Stimulated activated CD4-positive, alpha-beta T cell treated with anti-CD3 and anti-CD28 coated beads, Interleukin-2, amount 100 ng/mL, for 48 hours (primary cell): ENCODE measurements at regions not wholly inside any gene's neighbourhood (a gene's known extent, or its start where the extent isn't known, plus 50 kb on each side); places are given as distances from the start of the nearest gene placed in this dataset.
"Not testable (repeated sequence)": the region's sequence is repeated elsewhere in the genome, so short reads cannot be mapped to it uniquely, and the experiment has no call there.

Source experiments
- DNase-seq, 2 donors: peaks; one replicate each; pipeline ENCODE4 v3.0.0-alpha.2; 2020

DNA sequence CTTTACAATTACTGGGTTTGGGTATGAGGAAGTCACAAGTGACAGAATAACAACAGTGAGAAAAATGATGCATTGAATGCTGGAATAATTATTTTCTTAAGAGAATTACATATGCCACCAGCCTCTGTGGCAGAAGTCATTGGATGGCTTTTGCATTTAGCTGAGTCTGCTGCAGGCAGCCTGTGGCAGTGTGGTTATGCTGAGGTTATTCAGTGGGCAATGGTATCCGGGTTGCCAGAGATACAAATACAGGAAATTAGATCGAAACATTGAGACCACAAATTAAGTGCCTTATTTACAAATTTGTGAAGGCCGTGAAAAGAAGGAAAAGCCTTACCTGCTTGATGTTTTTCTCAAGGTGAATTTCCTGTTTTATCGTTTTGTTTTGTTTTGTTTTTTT lies 1050.0 kb downstream of the GALC start:
- DNase-seq = no peak

DNA sequence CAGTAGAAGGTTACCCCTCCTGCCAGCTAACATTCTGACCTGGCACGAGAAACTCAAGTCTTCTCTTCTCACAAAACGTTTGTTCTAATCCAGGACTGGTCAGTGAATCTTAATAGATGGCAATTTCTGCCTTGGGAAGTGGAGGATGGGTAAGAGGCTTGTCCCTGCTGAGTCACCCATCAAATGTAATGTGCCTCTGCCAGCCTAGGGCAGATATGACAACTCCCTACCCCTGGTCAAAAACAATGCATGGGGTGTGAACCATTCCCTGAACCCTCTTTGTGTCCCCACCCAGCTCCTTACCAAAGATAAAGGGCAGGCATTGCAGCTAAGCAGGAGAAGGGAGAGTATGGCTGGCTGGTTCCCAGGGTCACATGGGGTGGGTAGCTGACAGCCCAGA lies 1052.9 kb downstream of the GALC start:
- no peak for DNase-seq

DNA sequence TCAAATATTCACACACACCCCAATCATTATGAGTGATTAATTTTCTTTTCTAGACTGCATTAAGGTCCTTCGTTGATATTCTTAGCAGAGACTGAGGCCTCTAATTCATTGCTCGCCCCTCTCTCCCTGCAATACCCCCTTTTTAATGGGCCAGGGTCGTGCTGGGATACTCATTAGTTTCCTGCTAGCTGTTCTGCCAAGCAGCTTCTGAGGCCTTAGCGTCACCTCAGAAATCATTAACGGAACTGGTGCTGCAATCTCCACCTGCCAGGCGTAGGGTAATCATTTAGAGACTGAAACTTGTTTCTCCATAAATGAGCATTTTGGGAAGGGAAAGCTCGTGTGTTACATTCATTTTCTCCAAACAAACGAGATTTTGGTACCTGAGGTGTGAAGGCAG lies 1054.7 kb downstream of the GALC start:
- DNase-seq = no peak

DNA sequence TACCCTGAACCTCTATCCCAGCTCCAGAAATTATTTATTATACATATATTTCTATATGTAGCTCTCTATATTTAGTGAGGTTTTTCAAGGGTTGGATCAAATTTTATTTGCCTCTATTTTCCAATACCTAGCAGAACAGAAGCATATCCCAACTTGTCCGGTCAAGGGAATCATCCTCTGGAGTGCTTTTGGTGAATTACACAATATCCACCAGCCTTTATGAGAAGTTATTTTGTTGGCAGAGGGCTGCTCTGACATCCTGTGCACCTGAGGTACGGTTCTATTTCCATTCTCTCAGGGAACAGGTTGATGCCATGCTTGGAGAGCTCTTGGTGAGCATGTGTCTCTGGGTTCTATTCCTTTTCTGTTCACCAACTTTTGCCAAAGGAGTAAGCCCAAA lies 1056.4 kb downstream of the GALC start:
- DNase-seq = no peak

DNA sequence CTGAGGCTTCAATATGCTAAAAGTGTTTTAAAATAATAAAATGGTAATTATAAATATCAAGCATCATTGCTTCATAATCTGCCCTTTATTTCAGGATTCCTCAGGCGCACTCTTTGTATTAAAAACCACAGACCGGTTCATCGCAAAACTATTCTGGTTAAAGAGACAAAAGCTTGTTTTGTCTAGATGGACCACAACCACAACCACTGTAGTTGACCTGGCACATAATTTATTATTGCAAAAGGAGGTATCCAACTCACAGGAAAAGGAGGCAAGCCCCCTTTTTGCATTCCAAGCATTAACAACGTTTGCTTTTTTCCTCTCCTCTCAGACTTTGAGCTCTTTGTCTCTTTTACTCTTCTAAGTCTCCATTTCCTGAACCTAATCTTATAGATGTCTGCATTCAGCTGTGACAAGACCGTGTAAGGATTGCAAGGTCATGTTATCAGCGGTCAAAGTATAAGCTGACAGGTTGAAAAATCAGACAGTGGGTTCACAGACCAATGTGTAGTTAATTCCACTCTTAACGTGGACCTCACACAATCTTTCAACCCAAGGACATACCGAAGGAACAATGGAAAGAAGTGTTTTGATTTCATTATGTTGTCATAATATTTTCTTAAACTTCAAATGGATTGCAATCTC lies 1057.6 kb downstream of the GALC start:
- DNase-seq = no peak

DNA sequence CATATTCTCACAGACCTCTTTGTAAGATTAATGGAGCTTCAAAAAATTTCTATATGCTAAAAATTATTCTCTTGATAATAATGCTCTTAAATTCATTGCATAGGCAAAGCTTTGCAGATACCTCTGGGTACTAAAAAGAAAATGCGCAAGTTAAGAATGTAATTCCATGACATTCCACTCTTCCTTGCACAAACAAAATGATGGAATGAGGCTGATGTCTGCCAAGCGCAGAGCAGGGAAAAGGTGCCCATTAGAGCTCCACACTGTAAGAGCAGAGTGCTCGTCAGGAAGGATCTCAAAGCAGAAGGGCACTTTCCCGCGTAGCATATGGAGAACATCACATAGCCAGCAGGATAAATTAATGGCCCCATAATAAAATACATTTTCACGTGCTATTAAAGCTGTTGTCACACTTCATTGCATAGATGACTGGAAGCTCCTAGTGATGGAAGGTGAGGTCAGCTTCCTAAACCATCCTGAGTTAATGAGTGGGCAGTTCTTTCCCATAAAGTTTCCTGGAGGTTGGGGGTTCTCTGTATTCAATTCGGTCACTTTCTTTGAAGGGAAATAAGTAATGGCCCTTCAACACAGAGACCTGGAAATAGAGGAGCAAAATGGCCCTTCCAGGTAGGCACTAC lies 1058.9 kb downstream of the GALC start:
- DNase-seq = no peak

DNA sequence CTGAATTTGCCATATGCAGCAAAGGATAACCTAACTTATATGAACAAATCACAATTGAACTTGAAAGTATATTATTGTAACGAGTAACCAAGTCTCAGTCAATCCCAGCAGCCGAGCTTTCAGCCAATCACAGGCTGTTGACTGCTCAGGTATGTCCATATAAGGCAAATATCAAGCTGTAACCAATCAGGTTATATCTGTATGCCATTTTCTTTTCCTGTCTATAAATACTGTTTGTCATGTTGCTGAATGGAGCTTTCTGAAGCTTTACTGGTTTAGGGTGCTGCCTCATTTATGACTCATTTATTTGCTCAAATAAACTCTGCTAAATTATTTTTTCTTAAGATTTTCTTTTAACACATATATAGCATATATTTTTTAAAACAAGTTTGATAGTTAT lies 1059.5 kb downstream of the GALC start:
- DNase-seq = no peak

DNA sequence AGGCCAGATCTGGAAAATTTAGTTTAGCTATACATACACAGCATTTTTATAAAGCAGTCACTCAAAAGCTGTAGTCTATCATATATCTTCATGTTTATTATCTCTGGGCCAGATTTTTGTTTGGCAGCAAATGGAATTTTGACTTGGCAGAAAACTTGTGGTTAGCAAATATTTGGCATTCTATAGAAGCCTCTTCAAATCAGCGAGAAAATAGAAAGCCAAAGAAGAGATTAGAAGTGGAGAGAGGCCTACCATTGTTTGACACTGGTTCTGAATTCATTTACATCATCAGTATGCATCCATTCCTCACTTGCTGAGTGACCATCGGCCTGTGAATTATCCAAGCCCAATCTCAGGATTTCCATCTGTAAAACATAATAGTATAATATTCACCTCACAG lies 1077.6 kb downstream of the GALC start:
- no peak for DNase-seq

DNA sequence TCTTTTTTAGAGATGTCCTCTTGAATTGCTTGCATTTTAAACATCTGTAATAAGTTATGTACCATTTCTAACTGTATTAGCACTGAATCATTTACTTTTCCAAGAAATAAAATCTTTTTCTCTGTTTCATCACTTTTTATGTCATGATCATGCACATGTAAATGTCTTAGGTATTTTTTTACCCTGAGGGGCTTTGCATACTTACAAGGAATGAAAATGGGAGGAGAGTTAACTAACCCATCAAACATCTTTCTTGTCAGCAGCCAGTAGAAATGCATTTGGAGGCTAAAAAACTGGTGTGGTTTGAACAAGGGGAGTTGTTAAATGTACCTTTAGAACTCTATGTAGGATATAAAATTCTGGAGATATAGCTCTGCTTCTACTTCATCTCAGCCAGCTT lies 1080.3 kb downstream of the GALC start:
- no peak for DNase-seq

DNA sequence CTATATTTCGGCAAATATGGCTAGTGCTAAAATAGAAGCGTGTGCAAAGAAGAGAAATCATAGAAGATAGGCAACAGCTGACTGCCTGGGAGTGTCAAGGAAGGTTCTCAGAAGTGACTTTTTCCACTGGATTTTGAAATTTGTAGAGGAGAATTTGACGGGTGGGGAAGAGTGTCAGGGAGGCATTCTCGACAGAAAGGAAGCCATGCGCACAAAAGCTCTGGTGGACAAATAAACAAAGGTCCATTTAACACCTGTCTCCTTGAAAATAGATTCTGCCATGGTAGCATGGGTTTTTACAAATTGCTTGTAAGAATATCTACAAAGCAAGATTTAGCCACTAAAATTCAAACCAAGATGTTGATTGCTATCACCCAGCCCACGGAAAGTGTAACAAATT lies 1081.5 kb downstream of the GALC start:
- no peak for DNase-seq

DNA sequence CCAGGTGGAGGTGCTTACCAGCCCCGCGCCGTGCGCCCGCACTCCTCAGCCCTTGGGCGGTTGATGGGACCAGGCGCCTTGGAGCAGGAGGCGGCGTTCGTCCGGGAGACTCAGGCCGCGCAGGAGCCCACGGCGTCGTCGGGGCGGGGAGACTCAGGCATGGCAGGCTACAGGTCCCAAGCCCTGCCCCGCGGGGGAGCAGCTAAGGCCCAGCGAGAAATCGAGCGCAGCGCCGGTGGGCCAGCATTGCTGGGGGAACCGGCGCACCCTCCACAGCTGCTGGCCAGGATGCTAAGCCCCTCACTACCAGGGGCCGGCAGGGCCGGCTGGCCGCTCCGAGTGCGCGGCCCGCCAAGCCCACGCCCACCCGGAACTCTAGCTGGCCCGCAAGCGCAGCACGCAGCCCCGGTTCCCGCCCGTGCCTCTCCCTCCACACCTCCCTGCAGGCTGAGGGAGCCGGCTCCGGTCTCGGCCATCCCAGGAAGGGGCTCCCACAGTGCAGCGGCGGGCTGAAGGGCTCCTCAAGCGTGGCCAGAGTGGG lies 1087.5 kb downstream of the GALC start:
- DNase-seq = not testable (repeated sequence)

DNA sequence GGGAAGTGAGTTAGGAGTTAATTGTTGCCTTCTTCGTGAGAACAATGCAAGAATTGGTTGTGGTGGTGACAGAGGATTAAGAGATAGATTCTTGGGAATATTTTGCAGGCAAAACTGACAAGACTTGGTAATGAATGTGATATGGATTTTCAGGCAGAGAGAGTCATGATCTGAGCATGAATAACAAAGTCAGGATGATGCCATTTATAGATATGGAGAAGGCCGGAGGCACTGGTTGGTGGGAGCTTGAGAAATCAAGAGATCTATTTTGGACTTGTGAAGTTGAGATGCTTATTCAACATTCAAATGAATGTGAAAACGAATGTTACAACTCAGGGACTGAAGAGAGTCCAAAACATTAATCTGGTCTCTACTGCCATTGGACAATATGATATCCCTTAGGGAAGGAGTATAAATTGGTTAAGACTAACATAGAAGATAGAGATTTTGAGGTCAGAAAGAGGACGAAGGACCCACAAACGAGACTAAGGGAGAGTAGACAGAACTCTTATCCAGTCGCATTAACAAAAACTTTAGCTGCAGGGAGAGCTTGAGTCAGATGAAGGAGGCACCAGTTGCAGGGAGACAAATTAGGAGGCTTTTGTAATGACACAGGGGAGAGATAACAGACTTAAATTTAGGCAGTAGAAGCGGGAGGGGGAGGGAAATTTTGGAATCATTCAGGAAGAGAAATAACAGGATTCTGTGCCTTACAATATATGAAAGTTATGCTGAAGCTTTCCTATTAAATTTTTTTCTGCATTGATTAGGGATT lies 1090.6 kb downstream of the GALC start:
- DNase-seq = no peak

DNA sequence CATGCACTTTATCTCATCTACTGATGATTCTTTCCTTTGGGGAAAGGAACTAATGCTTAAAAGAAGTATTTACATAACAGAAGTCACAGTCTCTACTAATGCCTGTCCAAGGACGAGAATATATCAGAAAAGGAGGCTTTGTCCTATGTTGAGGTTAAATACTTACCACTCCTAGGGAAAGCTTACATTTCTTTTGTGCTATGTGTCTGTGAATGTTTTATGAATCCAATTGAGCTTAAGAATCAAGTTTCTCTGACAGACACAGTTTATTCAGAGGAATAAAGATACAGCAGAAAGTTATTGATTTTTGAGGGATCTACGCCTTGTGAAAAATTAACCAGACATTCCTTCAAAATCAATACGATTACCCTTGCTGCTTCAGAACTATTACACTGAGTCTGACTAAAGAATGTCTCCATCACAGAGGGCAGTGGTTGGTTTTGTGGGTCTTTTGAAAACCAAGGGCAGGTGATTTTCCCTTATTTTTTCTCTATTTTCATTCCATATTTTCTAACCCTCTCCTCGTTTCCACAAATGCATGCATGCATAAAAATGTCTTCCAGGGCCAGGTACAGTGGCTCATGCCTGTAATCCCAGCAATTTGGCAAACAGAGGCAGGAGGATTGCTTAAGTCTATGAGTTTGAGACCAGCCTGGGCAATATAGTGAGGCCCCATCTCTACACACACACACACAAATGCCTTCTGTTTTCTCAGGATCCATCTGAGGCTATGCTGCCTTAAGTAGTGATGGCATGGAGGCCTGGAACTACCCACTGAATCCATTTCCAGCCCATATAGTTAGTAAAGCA lies 1095.1 kb downstream of the GALC start:
- no peak for DNase-seq

DNA sequence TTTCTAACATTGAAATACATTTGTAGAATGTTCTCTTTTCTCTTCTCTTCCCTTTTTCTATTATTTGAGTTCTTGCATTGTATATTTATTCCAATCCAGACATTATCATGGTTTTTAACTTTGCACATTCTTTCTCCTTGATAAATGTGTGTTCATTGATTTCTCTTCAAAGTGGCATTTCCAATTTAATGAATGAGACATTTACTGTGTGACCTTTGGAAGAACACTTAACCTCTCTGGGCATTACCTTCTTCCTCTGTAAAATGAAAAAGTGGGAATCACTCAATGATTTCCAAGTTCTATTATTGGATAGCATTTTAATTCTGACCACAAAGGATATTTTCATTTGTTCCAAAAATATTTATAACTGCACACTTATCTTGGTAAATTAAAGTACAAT lies 1095.8 kb downstream of the GALC start:
- DNase-seq = no peak

DNA sequence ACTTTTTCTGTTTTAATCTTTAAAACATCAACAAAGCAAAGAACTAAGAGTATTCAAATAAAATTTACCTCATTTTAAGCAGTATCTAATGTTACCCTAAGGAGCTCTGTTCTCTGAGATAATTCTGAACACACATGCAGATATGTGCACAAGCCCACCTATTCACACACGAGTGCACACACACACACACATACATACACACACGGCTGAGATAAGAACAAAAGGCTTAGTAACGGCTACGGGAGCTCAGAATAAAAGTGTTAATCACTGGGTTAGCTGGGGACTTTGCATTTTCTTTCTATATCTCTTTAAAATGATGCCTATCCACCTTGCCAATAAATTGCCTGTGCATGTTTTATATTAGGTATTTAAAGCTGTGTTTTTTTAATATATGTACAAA lies 1096.3 kb downstream of the GALC start:
- no peak for DNase-seq

DNA sequence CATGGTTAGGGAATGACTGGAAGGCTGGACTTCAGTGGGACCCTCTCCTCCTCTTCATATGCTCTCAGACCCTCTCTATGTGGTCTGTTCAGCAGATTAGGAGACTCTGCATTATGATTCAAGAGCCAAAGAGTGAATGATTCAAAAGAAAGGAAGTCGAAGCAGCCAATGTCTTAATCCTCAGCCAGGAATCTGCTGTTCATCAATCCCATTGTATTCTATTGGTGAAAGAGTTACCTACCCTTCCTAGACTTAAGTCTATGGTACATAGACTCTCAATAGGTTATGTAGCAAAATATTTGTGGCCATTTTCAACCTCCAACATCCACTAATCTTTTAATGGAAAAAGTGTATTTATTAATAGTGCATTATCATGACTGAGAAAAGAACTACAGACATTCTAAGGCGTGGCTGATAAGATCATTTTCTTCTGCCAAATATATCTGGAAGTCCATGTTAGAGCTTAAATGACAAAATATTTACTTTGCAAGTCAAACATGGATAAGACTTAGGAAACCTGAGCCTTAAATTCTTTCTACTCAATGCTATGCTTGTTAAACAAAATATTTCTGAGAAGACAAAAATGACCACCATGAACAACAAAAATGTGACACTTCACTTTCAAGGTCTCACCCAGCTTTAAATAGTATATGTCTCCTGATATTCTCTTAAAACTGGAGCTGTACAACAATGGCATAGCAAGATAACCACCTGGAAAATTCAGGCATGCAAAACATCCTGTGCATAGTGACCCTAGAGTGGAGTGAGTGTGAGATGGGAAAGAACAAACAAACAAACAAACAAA lies 1100.6 kb downstream of the GALC start:
- DNase-seq = no peak

DNA sequence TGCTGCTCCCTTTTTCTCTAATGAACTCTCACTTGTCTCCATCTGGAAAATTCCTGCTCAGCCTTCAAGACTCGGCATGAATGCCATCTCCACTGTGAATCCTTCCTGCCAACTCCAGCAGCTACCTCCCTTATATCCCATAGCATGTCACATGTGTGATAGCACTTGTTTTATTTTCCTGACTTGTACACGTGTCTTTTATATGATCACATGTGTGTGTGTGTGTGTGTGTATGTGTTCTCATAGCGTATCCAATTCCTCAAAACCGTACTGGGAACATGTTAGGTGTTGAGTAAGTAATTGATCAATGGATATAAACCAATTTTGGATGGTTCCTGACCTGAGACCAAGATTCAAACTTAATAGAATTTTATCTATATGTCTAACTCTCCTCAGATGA lies 1107.7 kb downstream of the GALC start:
- no peak for DNase-seq

DNA sequence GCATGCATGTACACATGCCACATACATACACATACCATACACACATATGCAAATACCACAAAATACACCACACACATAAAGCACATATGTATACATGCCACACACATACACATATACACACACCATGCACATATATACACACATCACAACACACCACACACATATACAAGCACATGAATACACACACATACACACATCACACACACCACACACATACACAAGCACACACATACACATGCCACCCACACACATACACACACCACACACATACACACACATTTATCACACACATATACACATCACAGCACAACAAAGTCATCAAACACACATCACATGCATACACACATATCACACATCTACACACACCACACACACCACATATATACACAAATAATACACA lies 1108.5 kb downstream of the GALC start:
- no peak for DNase-seq

DNA sequence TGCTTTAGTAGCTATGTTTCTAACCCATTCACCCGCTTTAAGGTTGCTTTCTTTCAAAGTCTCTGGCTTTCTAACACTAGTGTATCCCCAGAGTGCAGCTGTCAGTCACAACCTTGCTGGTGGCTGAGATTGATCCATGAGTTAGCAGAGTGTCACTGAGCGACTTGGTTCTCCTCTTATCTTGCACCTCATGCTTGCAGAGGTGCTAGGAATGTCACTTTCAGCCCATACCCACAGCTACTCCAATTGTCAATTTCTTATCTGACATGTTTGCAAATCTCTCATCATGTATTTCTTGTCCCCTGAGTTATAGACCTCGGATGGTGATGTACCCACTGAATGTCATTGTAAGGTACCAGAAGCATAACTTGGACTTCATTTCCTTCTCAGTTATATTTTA lies 1110.2 kb downstream of the GALC start:
- DNase-seq = no peak

DNA sequence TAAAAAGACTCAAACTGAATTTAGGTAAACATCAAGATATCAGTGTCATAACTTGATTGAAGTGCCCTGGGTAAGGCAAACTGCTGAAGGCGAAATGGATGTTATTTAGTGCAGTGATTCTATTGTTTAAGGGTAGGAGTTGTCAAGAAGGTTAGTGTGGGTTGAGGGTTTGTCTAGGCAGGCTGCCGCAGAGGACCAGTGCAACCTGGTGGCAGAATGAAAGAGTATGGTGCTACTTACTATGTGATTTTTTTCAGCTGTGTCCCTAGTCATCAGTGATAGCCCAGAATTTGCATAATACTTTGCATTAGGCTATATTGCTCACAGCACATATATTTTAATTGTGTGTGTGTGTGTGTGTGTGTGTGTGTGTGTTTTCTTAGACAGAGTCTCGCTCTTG lies 1127.0 kb downstream of the GALC start:
- DNase-seq = no peak

DNA sequence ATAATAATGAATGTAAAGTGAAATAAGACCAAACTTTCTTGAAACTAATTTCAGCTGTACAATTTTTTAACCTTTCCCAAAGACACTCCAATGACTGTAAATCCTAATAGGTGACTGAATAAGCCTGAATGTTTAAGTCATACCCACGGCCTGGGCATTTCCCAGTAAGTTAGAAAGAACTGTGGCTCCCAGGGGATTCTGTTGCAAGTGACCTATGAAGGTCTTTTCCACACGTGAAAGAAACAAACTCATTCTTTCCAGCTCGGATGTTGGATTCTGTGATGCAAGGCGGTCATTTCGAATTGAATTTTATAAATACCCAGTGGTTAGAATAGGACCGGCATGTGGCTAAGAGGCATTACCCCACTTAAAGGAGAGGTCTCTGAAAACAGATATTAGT lies 1134.4 kb downstream of the GALC start:
- no peak for DNase-seq

DNA sequence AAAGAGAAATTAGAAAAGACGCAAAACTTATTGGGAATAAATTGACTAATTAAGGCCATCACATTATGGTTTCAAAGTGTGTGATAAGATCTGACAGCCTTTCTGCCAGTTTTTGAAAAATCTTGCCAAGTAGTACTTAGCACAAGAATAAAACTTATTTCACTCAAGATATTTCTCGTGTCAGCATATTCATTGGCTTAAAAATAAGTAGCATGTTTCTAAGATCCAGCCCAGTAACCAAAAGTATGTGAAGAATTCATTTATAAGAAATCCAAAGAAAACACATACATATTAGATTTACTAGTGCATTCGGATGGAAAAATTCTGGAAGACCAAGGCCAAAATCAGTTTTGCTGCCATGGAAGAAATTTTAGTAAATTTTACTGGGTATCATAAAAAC lies 1135.0 kb downstream of the GALC start:
- no peak for DNase-seq
